GM10248 (cell line): ENCODE measurements at regions not wholly inside any gene's neighbourhood (a gene's known extent, or its start where the extent isn't known, plus 50 kb on each side); places are given as distances from the start of the nearest gene placed in this dataset.

Source experiments
- CTCF ChIA-PET: fragments of 300-600 bp; sonication (Branson Sonifier 250); formaldehyde crosslinking; extraction: SDS; loops from one replicate; lab custom pipeline; 2021; ENCODE audit warnings: antibody characterized with exemption; lab: Yijun Ruan, JAX
- POLR2A ChIA-PET: fragments of 350-650 bp; sonication (Branson Sonifier 250); formaldehyde crosslinking; extraction: SDS; loops from one replicate; lab custom pipeline; 2020; ENCODE audit warnings: antibody characterized with exemption; lab: Yijun Ruan, JAX
- DNase-seq: peaks from one replicate; pipeline ENCODE4 v3.0.0; 2012; ENCODE audit errors: extremely low spot score
- TF ChIP-seq, protein P1 (sequence below): IDR thresholded peaks from 2 replicates; pipeline ENCODE4 v1.5.1; 2012; ENCODE audit warnings: mild to moderate bottlenecking, low read depth; ENCODE audit errors: extremely low read depth, missing control alignments, control extremely low read depth

DNA sequence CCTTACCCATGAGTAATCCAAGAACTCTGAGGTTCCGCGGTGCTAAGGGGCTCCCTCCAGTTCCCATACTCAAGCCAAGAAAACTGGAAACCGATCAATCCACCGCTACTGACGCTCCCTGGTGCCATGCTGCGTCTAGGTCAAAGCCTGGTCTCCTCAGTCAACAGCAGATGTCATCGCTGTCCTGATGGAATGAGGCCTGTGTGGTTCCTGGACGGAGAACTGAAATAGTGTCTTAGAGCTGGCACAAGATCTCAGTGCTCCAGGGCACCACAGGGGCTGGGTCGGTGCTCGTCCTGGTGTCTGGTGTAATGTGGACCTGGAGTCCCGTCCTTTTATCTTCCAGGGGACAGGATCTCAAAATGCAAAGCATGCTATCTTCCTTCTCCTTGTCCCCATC, 373.9 kb upstream of the CFAP20DC start:
- TF ChIP-seq, protein P1, sequence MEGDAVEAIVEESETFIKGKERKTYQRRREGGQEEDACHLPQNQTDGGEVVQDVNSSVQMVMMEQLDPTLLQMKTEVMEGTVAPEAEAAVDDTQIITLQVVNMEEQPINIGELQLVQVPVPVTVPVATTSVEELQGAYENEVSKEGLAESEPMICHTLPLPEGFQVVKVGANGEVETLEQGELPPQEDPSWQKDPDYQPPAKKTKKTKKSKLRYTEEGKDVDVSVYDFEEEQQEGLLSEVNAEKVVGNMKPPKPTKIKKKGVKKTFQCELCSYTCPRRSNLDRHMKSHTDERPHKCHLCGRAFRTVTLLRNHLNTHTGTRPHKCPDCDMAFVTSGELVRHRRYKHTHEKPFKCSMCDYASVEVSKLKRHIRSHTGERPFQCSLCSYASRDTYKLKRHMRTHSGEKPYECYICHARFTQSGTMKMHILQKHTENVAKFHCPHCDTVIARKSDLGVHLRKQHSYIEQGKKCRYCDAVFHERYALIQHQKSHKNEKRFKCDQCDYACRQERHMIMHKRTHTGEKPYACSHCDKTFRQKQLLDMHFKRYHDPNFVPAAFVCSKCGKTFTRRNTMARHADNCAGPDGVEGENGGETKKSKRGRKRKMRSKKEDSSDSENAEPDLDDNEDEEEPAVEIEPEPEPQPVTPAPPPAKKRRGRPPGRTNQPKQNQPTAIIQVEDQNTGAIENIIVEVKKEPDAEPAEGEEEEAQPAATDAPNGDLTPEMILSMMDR: no peak
- POLR2A ChIA-PET: interaction anchor here (0.6 kb wide), 1 partner anchor 172 kb away, joined by 3 read pairs; no protein-coding TSS in a partner anchor
- no peak for DNase-seq
- CTCF ChIA-PET: interaction anchor here (1.1 to 2.2 kb wide), 2 partner anchors 12 to 29 kb away, joined by 3 to 7 read pairs; no protein-coding TSS in a partner anchor

DNA sequence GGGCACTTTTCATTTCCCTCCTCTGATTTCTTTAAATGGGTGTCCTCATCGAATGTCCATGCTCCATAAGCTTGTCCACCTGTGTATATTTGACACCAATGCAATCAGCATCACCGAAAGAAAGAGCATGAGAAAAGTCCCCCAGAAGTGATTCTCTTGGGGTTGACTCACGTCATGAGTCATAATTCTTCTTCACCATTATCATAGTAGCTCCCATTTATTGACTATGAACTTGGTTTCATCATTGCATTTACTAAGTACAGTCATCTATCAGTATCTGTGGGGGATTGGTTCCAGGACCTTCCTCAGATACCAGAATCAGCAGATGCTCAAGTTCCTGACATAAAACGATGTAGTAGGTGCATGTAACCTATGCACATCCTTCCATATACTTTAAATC, 372.5 kb upstream of the CFAP20DC start:
- POLR2A ChIA-PET: no interaction called here
- DNase-seq: no peak
- CTCF ChIA-PET: interaction anchor here (0.7 to 1.1 kb wide), 4 partner anchors 18 to 108 kb away, joined by 3 to 4 read pairs (median 4); no protein-coding TSS in a partner anchor

DNA sequence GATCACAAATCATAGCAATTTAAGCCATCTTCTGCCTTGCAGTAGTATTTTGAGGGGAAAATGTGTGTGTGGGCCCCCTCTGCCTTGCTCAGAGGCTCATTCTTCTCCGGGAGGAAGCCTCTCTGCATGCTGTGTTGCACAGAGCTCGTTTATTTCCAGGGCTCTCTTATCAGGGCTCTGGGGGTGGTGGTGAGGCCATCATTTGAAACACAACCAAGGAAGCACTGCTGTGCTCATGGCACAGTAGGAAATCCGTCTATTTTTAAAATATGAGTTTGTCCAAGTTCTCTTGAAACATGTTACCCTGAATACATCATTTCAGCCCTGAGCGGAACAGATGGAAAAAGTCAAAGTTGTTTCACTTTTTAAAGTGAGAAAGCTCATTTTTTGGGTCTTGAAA, 369.0 kb upstream of the CFAP20DC start:
- DNase-seq: no peak
- CTCF ChIA-PET: interaction anchor here (1.2 to 2.5 kb wide), 3 partner anchors 10 to 148 kb away, joined by 3 to 10 read pairs (median 5); no protein-coding TSS in a partner anchor
- TF ChIP-seq, protein P1: no peak
- POLR2A ChIA-PET: no interaction called here

More for the DNA sequence above, 372.5 kb upstream of the CFAP20DC start:
- TF ChIP-seq, protein P1: no peak

DNA sequence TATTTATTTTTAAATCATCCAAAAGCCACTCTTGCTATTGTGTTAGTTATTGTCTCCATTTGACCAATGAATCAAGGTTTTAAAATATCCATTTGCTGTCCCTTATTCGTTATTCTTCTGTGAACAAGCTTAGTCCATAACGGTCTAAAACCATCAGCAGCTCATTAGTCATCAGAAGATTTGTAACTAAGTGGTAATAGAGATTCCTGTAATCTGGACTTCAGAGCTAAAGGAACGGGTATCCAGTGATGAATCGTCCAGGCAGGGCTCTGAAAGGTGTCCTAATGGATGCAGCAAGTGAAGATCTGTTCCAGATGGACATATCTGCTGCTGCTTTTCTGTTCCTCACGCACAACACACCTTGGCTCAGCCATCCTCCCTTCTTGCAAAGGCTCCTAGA, 362.7 kb upstream of the CFAP20DC start:
- POLR2A ChIA-PET: no interaction called here
- TF ChIP-seq, protein P1: no peak
- CTCF ChIA-PET: interaction anchor here (0.9 to 1.8 kb wide), 7 partner anchors 8 to 124 kb away, joined by 3 to 6 read pairs (median 4); no protein-coding TSS in a partner anchor
- DNase-seq: no peak

DNA sequence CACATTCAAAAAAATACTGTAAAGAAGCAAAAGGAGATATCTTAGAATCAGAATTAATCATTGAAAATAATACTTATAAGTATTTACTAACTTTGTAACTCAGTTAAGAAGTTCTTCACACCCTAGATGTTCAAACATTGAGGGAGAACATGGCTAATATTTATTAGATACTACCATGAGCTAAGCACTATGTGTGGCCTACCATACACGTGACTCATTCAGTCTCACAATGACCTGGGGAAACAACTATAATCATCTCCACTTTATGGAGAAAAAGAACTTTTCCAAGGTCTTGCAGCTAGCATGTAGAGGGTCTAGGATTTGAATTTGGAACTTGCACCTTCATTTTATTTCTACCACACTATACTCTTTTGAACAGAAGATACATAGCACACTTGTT, 361.9 kb upstream of the CFAP20DC start:
- POLR2A ChIA-PET: no interaction called here
- TF ChIP-seq, protein P1: no peak
- no peak for DNase-seq
- CTCF ChIA-PET: interaction anchor here (1.8 kb wide), 1 partner anchor 9 kb away, joined by 4 read pairs; no protein-coding TSS in a partner anchor

DNA sequence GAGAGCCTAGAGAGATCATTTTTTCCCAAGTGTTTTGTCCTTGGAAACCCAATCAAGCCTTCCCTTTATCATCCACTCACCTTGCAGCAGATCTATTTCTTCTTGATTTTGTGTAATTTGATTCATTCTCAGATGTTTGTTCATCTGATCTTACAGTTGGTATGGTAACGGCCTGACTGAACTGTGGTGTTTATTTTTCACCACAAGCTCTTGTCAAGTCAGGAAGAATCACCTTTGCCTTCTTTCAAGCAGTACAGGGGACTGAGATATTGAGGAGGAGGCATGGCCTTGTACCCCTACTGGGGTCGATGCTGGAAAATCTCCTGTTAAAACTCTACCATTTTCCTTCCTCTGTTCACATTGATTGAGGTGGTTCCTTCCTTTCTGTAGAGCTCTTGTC, 361.4 kb upstream of the CFAP20DC start:
- DNase-seq: no peak

More for the DNA sequence above, 361.4 kb upstream of the CFAP20DC start:
- ChIA-PET POLR2A (no interaction called here), CTCF (no interaction called here)
- TF ChIP-seq, protein P1: no peak
